H9 (cell line): ENCODE measurements at regions not wholly inside any gene's neighbourhood (a gene's known extent, or its start where the extent isn't known, plus 50 kb on each side); places are given as distances from the start of the nearest gene placed in this dataset.

Experiments
- DNase-seq: peaks from one replicate; pipeline ENCODE4 v3.0.0-alpha.2; 2017
- H2AFZ ChIP-seq: one replicate; pipeline ENCODE4 v1.6.1; 2013; ENCODE audit warnings: mild to moderate bottlenecking, low read length, control low read depth, moderate library complexity
- H2AK5ac ChIP-seq: 2 replicates; pipeline ENCODE4 v1.6.1; 2013; ENCODE audit warnings: low read length, control low read depth, mixed read lengths; ENCODE audit not compliant: insufficient read length
- H2BK120ac ChIP-seq: one replicate; pipeline ENCODE4 v1.6.1; 2013; ENCODE audit warnings: low read depth, mild to moderate bottlenecking, low read length, control low read depth, inconsistent platforms; ENCODE audit not compliant: poor library complexity, severe bottlenecking
- H2BK12ac ChIP-seq: 2 replicates; pipeline ENCODE4 v1.6.1; 2013; ENCODE audit warnings: low read length, control low read depth, mixed read lengths, low read depth; ENCODE audit not compliant: insufficient read length
- H2BK15ac ChIP-seq: 2 replicates; pipeline ENCODE4 v1.6.1; 2013; ENCODE audit warnings: low read depth, low read length, control low read depth
- H2BK20ac ChIP-seq: one replicate; pipeline ENCODE4 v1.6.1; 2013; ENCODE audit warnings: low read depth, mild to moderate bottlenecking, low read length, control low read depth, inconsistent platforms; ENCODE audit not compliant: poor library complexity, severe bottlenecking
- H2BK5ac ChIP-seq: 2 replicates; pipeline ENCODE4 v1.6.1; 2013; ENCODE audit warnings: low read length, control low read depth, mixed read lengths; ENCODE audit not compliant: insufficient read length
- H3K14ac ChIP-seq: 2 replicates; pipeline ENCODE4 v1.6.1; 2013; ENCODE audit warnings: low read length, control low read depth; ENCODE audit not compliant: insufficient read depth
- H3K18ac ChIP-seq: 2 replicates; pipeline ENCODE4 v1.6.1; 2013; ENCODE audit warnings: low read depth, mild to moderate bottlenecking, mixed read lengths, low read length, control low read depth; ENCODE audit not compliant: insufficient read length
- H3K23ac ChIP-seq: 2 replicates; pipeline ENCODE4 v1.6.1; 2013; ENCODE audit warnings: low read length, control low read depth, mixed read lengths, low read depth; ENCODE audit not compliant: insufficient read length
- H3K23me2 ChIP-seq: 2 replicates; pipeline ENCODE4 v1.6.1; 2013; ENCODE audit warnings: low read depth, mild to moderate bottlenecking, mixed read lengths, low read length, control low read depth; ENCODE audit not compliant: insufficient read length, poor library complexity, severe bottlenecking
- H3K27ac ChIP-seq: 2 replicates; pipeline ENCODE4 v1.5.1; 2013; ENCODE audit warnings: low read length, control low read depth, mixed read lengths, low read depth; ENCODE audit not compliant: insufficient read length
- H3K27me3 ChIP-seq: 2 replicates; pipeline ENCODE4 v1.6.1; 2013; ENCODE audit warnings: low read length, control low read depth, inconsistent platforms; ENCODE audit not compliant: insufficient read depth
- H3K4ac ChIP-seq: 2 replicates; pipeline ENCODE4 v1.6.1; 2013; ENCODE audit warnings: low read depth, mild to moderate bottlenecking, control low read depth, inconsistent platforms, low read length, moderate library complexity
- H3K4me1 ChIP-seq: 2 replicates; pipeline ENCODE4 v1.6.1; 2013; ENCODE audit warnings: low read length, control low read depth, inconsistent platforms; ENCODE audit not compliant: insufficient read depth
- H3K4me2 ChIP-seq: 2 replicates; pipeline ENCODE4 v1.6.1; 2013; ENCODE audit warnings: low read length, control low read depth, mixed read lengths; ENCODE audit not compliant: insufficient read length, insufficient read depth
- H3K56ac ChIP-seq: 2 replicates; pipeline ENCODE4 v1.6.1; 2013; ENCODE audit warnings: low read depth, mild to moderate bottlenecking, mixed read lengths, low read length, control low read depth; ENCODE audit not compliant: insufficient read length
- H3K79me1 ChIP-seq: 2 replicates; pipeline ENCODE4 v1.6.1; 2013; ENCODE audit warnings: low read depth, mild to moderate bottlenecking, moderate library complexity, low read length, control low read depth, inconsistent platforms; ENCODE audit not compliant: insufficient read depth, poor library complexity, severe bottlenecking
- H3K79me2 ChIP-seq: 2 replicates; pipeline ENCODE4 v1.6.1; 2013; ENCODE audit warnings: low read length, control low read depth, inconsistent platforms; ENCODE audit not compliant: insufficient read depth
- H3K9ac ChIP-seq: 2 replicates; pipeline ENCODE4 v1.6.1; 2013; ENCODE audit warnings: low read length, control low read depth, mixed read lengths; ENCODE audit not compliant: insufficient read length; ENCODE audit errors: extremely low read depth
- H3K9me3 ChIP-seq: one replicate; pipeline ENCODE4 v1.6.1; 2013; ENCODE audit warnings: low read depth, low read length, inconsistent platforms; ENCODE audit not compliant: control insufficient read depth
- H3T11ph ChIP-seq: one replicate; pipeline ENCODE4 v1.6.1; 2013; ENCODE audit warnings: mild to moderate bottlenecking, low read length, control low read depth, inconsistent platforms
- H4K20me1 ChIP-seq: one replicate; pipeline ENCODE4 v1.6.1; 2013; ENCODE audit not compliant: control insufficient read depth, insufficient read length, insufficient read depth
- H4K5ac ChIP-seq: 2 replicates; pipeline ENCODE4 v1.6.1; 2013; ENCODE audit warnings: low read depth, mild to moderate bottlenecking, mixed read lengths, low read length, control low read depth; ENCODE audit not compliant: insufficient read length
- H4K8ac ChIP-seq: replicated peaks from 2 replicates; pipeline ENCODE4 v1.6.1; 2013; ENCODE audit warnings: low read length, control low read depth, mixed read lengths, low read depth; ENCODE audit not compliant: insufficient read length
- H4K91ac ChIP-seq: 2 replicates; pipeline ENCODE4 v1.6.1; 2013; ENCODE audit warnings: low read depth, mild to moderate bottlenecking, moderate library complexity, mixed read lengths, low read length, control low read depth; ENCODE audit not compliant: insufficient read length
- H3K27ac Mint-ChIP-seq, 3 experiments: 2 replicates in 2 of 3; 3 replicates in 1 of 3; pipeline ENCODE4 v1.8.0; 2020 to 2021; ENCODE audit warnings: mixed read lengths in 3 of 3, mild to moderate bottlenecking in 1 of 3, moderate library complexity in 1 of 3
- H3K27me3 Mint-ChIP-seq: 2 replicates; pipeline ENCODE4 v1.8.0; 2021; ENCODE audit warnings: low read depth, mild to moderate bottlenecking, moderate library complexity, mixed read lengths
- H3K36me3 Mint-ChIP-seq, 3 experiments: 2 replicates in 2 of 3; 3 replicates in 1 of 3; pipeline ENCODE4 v1.8.0; 2020 to 2021; ENCODE audit warnings: low read depth in 3 of 3, mixed read lengths in 3 of 3; ENCODE audit not compliant: insufficient read depth in 1 of 3
- H3K4me1 Mint-ChIP-seq, 2 experiments: 2 replicates each; pipeline ENCODE4 v1.8.0; 2020; ENCODE audit warnings: mixed read lengths in 2 of 2
- H3K4me3 Mint-ChIP-seq, 2 experiments: 2 replicates in 1 of 2; 3 replicates in 1 of 2; pipeline ENCODE4 v1.8.0; 2020 to 2021; ENCODE audit warnings: mild to moderate bottlenecking in 2 of 2, mixed read lengths in 2 of 2, moderate library complexity in 1 of 2
- H3K9me3 Mint-ChIP-seq, 2 experiments: 2 replicates in 1 of 2; 3 replicates in 1 of 2; pipeline ENCODE4 v1.8.0; 2020; ENCODE audit warnings: mild to moderate bottlenecking in 2 of 2, mixed read lengths in 2 of 2, moderate library complexity in 1 of 2
- CTCF ChIP-seq: fragments of 200-600 bp; sonication (generic); conservative IDR thresholded peaks from 3 replicates; pipeline ENCODE4 v1.8.0; 2021; ENCODE audit warnings: antibody characterized with exemption, mild to moderate bottlenecking
- WGBS: extraction: QIAGEN DNeasy Blood & Tissue Kit; methylation state at CpG from one replicate; pipeline ENCODE4 v1.1.7; 2013; ENCODE audit warnings: missing lambda C conversion rate, low lambda C conversion rate, mixed read lengths; ENCODE audit not compliant: insufficient read length; ENCODE audit errors: extremely low coverage; 5-methylcytosine and 5-hydroxymethylcytosine counted together

DNA sequence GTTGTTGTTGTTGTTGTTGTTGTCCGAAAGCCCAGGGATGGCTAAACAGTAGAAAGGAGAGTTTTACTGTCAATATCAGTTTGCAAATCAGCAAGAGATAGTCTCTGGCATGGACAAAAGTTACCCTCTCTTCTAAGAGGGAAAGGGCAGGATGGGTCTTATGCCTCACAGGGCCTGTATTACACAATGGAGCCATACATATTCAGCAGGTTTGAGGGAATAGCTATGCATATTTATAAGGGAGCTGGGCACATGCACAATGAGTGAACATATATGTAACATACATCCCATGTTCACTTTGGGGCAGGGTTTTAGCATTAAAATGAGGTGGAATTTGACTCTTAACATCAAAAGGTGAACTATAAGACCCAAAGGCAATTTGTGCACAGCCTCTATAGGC is 84.4 kb upstream of the PGBD5 start:
- H3K9me3 ChIP-seq = no peaks in the 10 kb centered on the region
- H2BK12ac ChIP-seq = no peak overlapping the region
- no peaks in the 10 kb centered on the region; the same call in 1 of the 2 replicates for H3K4me1 ChIP-seq
- no peaks in the 10 kb centered on the region for H3K79me1 ChIP-seq
- no peak overlapping the region for H4K8ac ChIP-seq
- H4K5ac ChIP-seq = no peak overlapping the region
- H2BK5ac ChIP-seq = no peak overlapping the region
- H3K4me1 Mint-ChIP-seq = peaks cover 7 to 15% of the 10 kb centered on the region in 2 experiments
- no peaks in the 10 kb centered on the region for H4K20me1 ChIP-seq
- H3K9ac ChIP-seq = no peak overlapping the region
- no peak overlapping the region for H3K56ac ChIP-seq
- H2AK5ac ChIP-seq = no peak overlapping the region
- DNase-seq = no peak
- H2AFZ ChIP-seq = no peak overlapping the region
- no peak overlapping the region for H3K18ac ChIP-seq
- H3K9me3 Mint-ChIP-seq = peaks cover 3 to 8% of the 10 kb centered on the region in 2 experiments; a peak in 4 of 5 replicates
- H3K14ac ChIP-seq = no peak overlapping the region
- WGBS = no CpG with 5 or more reads among the region's 1 CpG
- no peak for TF ChIP-seq CTCF
- no peak overlapping the region for H3K27ac ChIP-seq
- H2BK20ac ChIP-seq = no peak overlapping the region
- H3K27me3 ChIP-seq = no peaks in the 10 kb centered on the region
- H3K27me3 Mint-ChIP-seq = peaks cover 2% of the 10 kb centered on the region
- H3K4me3 Mint-ChIP-seq = no peak overlapping the region
- H2BK120ac ChIP-seq = no peak overlapping the region
- H3K36me3 Mint-ChIP-seq = peaks cover 0 to 4% (median 1%) of the 10 kb centered on the region in 3 experiments; a peak in 4 of 7 replicates
- H2BK15ac ChIP-seq = no peak overlapping the region
- no peak overlapping the region for H3T11ph ChIP-seq
- H3K79me2 ChIP-seq = no peaks in the 10 kb centered on the region
- H3K4ac ChIP-seq = no peak overlapping the region
- no peak overlapping the region for H3K27ac Mint-ChIP-seq
- no peak overlapping the region for H4K91ac ChIP-seq
- H3K23ac ChIP-seq = no peak overlapping the region
- no peak overlapping the region for H3K4me2 ChIP-seq
- no peaks in the 10 kb centered on the region for H3K23me2 ChIP-seq
